Parathyroid adenoma (tissue), 2 donors: ENCODE measurements at regions not wholly inside any gene's neighbourhood (a gene's known extent, or its start where the extent isn't known, plus 50 kb on each side); places are given as distances from the start of the nearest gene placed in this dataset.

ENCODE experiments used
- H2AFZ ChIP-seq: fragments of 300-600 bp; sonication (generic); one replicate; pipeline ENCODE4 v1.7.0; 2017; ENCODE audit warnings: antibody characterized with exemption, mild to moderate bottlenecking
- H3K27ac ChIP-seq: fragments of 300-600 bp; sonication (generic); one replicate; pipeline ENCODE4 v1.7.0; 2017
- H3K27me3 ChIP-seq: fragments of 300-600 bp; sonication (generic); one replicate; pipeline ENCODE4 v1.7.0; 2017; ENCODE audit warnings: low read length; ENCODE audit not compliant: control insufficient read depth, insufficient read depth
- H3K36me3 ChIP-seq: fragments of 300-600 bp; sonication (generic); one replicate; pipeline ENCODE4 v1.7.0; 2017; ENCODE audit warnings: low read length; ENCODE audit not compliant: control insufficient read depth, insufficient read depth
- H3K4me1 ChIP-seq: fragments of 300-600 bp; sonication (generic); one replicate; pipeline ENCODE4 v1.7.0; 2017; ENCODE audit warnings: control low read depth
- H3K4me2 ChIP-seq: fragments of 300-600 bp; sonication (generic); one replicate; pipeline ENCODE4 v1.7.0; 2017; ENCODE audit warnings: low read length
- H3K4me3 ChIP-seq: fragments of 300-600 bp; sonication (generic); one replicate; pipeline ENCODE4 v1.7.0; 2017; ENCODE audit warnings: low read depth, low read length
- H3K79me2 ChIP-seq: fragments of 300-600 bp; sonication (generic); one replicate; pipeline ENCODE4 v1.7.0; 2017; ENCODE audit warnings: control low read depth
- H3K9ac ChIP-seq: fragments of 300-600 bp; sonication (generic); one replicate; pipeline ENCODE4 v1.7.0; 2017; ENCODE audit warnings: mild to moderate bottlenecking
- H3K9me3 ChIP-seq: fragments of 300-600 bp; sonication (generic); one replicate; pipeline ENCODE4 v1.7.0; 2017; ENCODE audit warnings: low read length; ENCODE audit not compliant: control insufficient read depth
- CTCF ChIP-seq: fragments of 300-600 bp; sonication (generic); IDR thresholded peaks from one replicate; pipeline ENCODE4 v1.7.0; 2017; ENCODE audit warnings: antibody characterized with exemption, mild to moderate bottlenecking
- donor health status: primary hyperparathyroidism.

GRCh38 chr7:125383324-125383723 lies 453.7 kb upstream of the POT1 start:
- H3K9me3 ChIP-seq, result no peaks in the 10 kb centered on the region
- no peak overlapping the region for H2AFZ ChIP-seq
- no peak overlapping the region for H3K4me3 ChIP-seq
- H3K79me2 ChIP-seq, result no peaks in the 10 kb centered on the region
- no peak overlapping the region for H3K4me2 ChIP-seq
- no peaks in the 10 kb centered on the region for H3K27me3 ChIP-seq
- H3K36me3 ChIP-seq, result no peaks in the 10 kb centered on the region
- TF ChIP-seq CTCF, result no peak
- no peaks in the 10 kb centered on the region for H3K4me1 ChIP-seq
- no peak overlapping the region for H3K9ac ChIP-seq
- H3K27ac ChIP-seq, result no peak overlapping the region

- Histone ChIP-seq H3K36me3 (no peaks in the 10 kb centered on the region), H3K27ac (no peak overlapping the region), H3K4me3 (no peak overlapping the region), H3K4me1 (no peaks in the 10 kb centered on the region), H3K9me3 (no peaks in the 10 kb centered on the region), H3K79me2 (no peaks in the 10 kb centered on the region), H2AFZ (no peak overlapping the region), H3K27me3 (no peaks in the 10 kb centered on the region), H3K9ac (no peak overlapping the region), H3K4me2 (no peak overlapping the region)
- TF ChIP-seq CTCF, result no peak
Observed at GRCh38 chr7:125382401-125382800, 452.8 kb upstream of the POT1 start.

- H3K36me3 ChIP-seq, result no peaks in the 10 kb centered on the region
- no peak overlapping the region for H3K27ac ChIP-seq
- H3K4me3 ChIP-seq, result no peak overlapping the region
- no peaks in the 10 kb centered on the region for H3K9me3 ChIP-seq
- H3K4me2 ChIP-seq, result no peak overlapping the region
- H3K79me2 ChIP-seq, result no peaks in the 10 kb centered on the region
- no peak for TF ChIP-seq CTCF
- H3K27me3 ChIP-seq, result no peaks in the 10 kb centered on the region
- H2AFZ ChIP-seq, result no peak overlapping the region
- H3K9ac ChIP-seq, result no peak overlapping the region
- no peaks in the 10 kb centered on the region for H3K4me1 ChIP-seq
Observed at GRCh38 chr7:125375942-125376341, 446.3 kb upstream of the POT1 start.

- Histone ChIP-seq H3K4me2 (no peak overlapping the region), H3K27me3 (no peaks in the 10 kb centered on the region), H2AFZ (no peak overlapping the region), H3K9ac (no peak overlapping the region), H3K27ac (no peak overlapping the region), H3K9me3 (no peaks in the 10 kb centered on the region), H3K4me3 (no peak overlapping the region), H3K36me3 (no peaks in the 10 kb centered on the region), H3K4me1 (no peaks in the 10 kb centered on the region), H3K79me2 (no peaks in the 10 kb centered on the region)
- no peak for TF ChIP-seq CTCF
Observed at GRCh38 chr7:125370502-125370901, 440.9 kb upstream of the POT1 start.

- Histone ChIP-seq H3K27ac (no peak overlapping the region), H3K36me3 (no peaks in the 10 kb centered on the region), H3K9me3 (no peaks in the 10 kb centered on the region), H3K4me3 (no peak overlapping the region), H3K9ac (no peak overlapping the region), H2AFZ (no peak overlapping the region), H3K79me2 (no peaks in the 10 kb centered on the region), H3K4me1 (no peaks in the 10 kb centered on the region), H3K27me3 (no peaks in the 10 kb centered on the region), H3K4me2 (no peak overlapping the region)
- no peak for TF ChIP-seq CTCF
Observed at GRCh38 chr7:125363873-125364272, 434.2 kb upstream of the POT1 start.
